Amniotic stem cell (primary cell): ENCODE measurements at regions not wholly inside any gene's neighbourhood (a gene's known extent, or its start where the extent isn't known, plus 50 kb on each side); places are given as distances from the start of the nearest gene placed in this dataset.
A peak's percentile ranks its signal among the peaks of the same experiment; 100 is the strongest.

Experiments used
- DNase-seq: peaks from one replicate; lab custom pipeline; 2025; lab: John Stamatoyannopoulos, UW

- DNase-seq, result no peak
Measured at GRCh38 chr10:33546031-33546430, 211.6 kb upstream of the NRP1 start.

GRCh38 chr10:33542752-33543505 lies 208.5 kb upstream of the NRP1 start:
- DNase-seq, result no peak

GRCh38 chr10:33539116-33539515 lies 204.6 kb upstream of the NRP1 start:
- no peak for DNase-seq

GRCh38 chr10:33537066-33537465 lies 202.6 kb upstream of the NRP1 start:
- no peak for DNase-seq

GRCh38 chr10:33536508-33536907 lies 202.0 kb upstream of the NRP1 start:
- DNase-seq, result no peak

- no peak for DNase-seq
Measured at GRCh38 chr10:33535866-33536265, 201.4 kb upstream of the NRP1 start.

GRCh38 chr10:33534416-33534815 lies 199.9 kb upstream of the NRP1 start:
- DNase-seq, result no peak

- DNase-seq, result no peak
Measured at GRCh38 chr10:33533612-33534011, 199.1 kb upstream of the NRP1 start.

- DNase-seq, result no peak
Measured at GRCh38 chr10:33532901-33533300, 198.4 kb upstream of the NRP1 start.

GRCh38 chr10:33529234-33529633 lies 194.8 kb upstream of the NRP1 start:
- DNase-seq, result no peak

GRCh38 chr10:33524966-33525365 lies 190.5 kb upstream of the NRP1 start:
- no peak for DNase-seq

- DNase-seq, result no peak
Measured at GRCh38 chr10:33524041-33524440, 189.6 kb upstream of the NRP1 start.

GRCh38 chr10:33523236-33523792 lies 188.8 kb upstream of the NRP1 start:
- DNase-seq, result no peak

GRCh38 chr10:33521904-33522303 lies 187.4 kb upstream of the NRP1 start:
- no peak for DNase-seq

GRCh38 chr10:33521062-33521461 lies 186.6 kb upstream of the NRP1 start:
- DNase-seq, result no peak

- DNase-seq, result no peak
Measured at GRCh38 chr10:33520223-33520622, 185.8 kb upstream of the NRP1 start.

GRCh38 chr10:33519130-33519860 lies 184.8 kb upstream of the NRP1 start:
- no peak for DNase-seq

GRCh38 chr10:33510206-33510605 lies 175.7 kb upstream of the NRP1 start:
- no peak for DNase-seq

GRCh38 chr10:33509231-33509831 lies 174.9 kb upstream of the NRP1 start:
- peak; percentile 49 for DNase-seq

GRCh38 chr10:33507662-33508425 lies 173.4 kb upstream of the NRP1 start:
- no peak for DNase-seq

- DNase-seq, result no peak
Measured at GRCh38 chr10:33506838-33507661, 172.6 kb upstream of the NRP1 start.
